ENCODE measurements at regions not wholly inside any gene's neighbourhood (a gene's known extent, or its start where the extent isn't known, plus 50 kb on each side); places are given as distances from the start of the nearest gene placed in this dataset.

- no peak for TF ChIP-seq EZH2 (IDR thresholded peaks at IDR 0.05; ENCODE audit: borderline replicate concordance, low read depth, low read length, poor library complexity, severe bottlenecking)
- TF ChIP-seq CTCF (conservative IDR thresholded peaks at IDR 0.05; ENCODE audit: low read depth, low read length), result no peak
These were observed 513.8 kb downstream of the RNF144A start for GRCh38 chr2:7430869-7431641.
